Upper lobe of left lung (tissue), 4 donors: ENCODE measurements at regions not wholly inside any gene's neighbourhood (a gene's known extent, or its start where the extent isn't known, plus 50 kb on each side); places are given as distances from the start of the nearest gene placed in this dataset.

Source experiments
- CTCF ChIP-seq, 6 experiments: fragments of 450-650 bp in 4 of 6; fragments of 200-600 bp in 2 of 6; sonication (generic) in 2 of 6; IDR thresholded peaks; one replicate each; pipeline ENCODE4 v1.5.1; 2016 to 2019; ENCODE audit warnings: antibody characterized with exemption in 6 of 6
- POLR2A ChIP-seq, 4 donors: fragments of 450-650 bp; IDR thresholded peaks; one replicate each; pipeline ENCODE4 v1.5.1; 2016 to 2017; ENCODE audit warnings: antibody characterized with exemption in 4 of 4, mild to moderate bottlenecking in 2 of 4
- POLR2AphosphoS5 ChIP-seq, 2 donors: sonication (generic); formaldehyde crosslinking; IDR thresholded peaks; one replicate each; pipeline ENCODE4 v1.5.1; 2017; ENCODE audit warnings: antibody characterized with exemption in 2 of 2

- TF ChIP-seq CTCF (IDR thresholded peaks at IDR 0.05) (no peak), POLR2A (IDR thresholded peaks at IDR 0.05) (no peak), POLR2AphosphoS5 (IDR thresholded peaks at IDR 0.05) (no peak)
Observed at GRCh38 chr18:73670039-73670438, 477.6 kb downstream of the FBXO15 start.
